GM19043 (cell line): ENCODE measurements at regions not wholly inside any gene's neighbourhood (a gene's known extent, or its start where the extent isn't known, plus 50 kb on each side); places are given as distances from the start of the nearest gene placed in this dataset.

Source experiments
- ATAC-seq: cut with Tn5 transposase; IDR thresholded peaks from one replicate; pipeline ENCODE4 v1.9.1; 2021; ENCODE audit warnings: low read depth; ENCODE audit not compliant: unreplicated experiment

DNA sequence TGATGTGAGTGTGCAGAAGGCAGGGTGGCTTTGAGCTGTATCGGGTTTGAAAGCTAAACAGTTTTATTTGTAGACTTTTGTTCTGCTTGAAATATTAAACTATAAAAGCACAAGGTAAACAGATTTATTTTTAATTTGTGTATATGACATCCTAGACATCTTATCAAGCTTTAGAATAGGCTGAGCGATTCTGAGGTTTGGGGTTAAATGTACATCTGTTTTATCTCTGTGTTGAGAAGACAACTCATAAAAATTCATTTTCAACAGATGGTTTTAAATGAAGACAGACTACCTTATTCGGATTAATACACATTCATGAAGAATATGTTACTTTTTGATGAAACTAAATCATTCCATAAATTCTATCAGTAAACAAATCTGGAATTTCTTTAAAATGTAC, 368.8 kb downstream of the RPRM start:
- no peak for ATAC-seq

DNA sequence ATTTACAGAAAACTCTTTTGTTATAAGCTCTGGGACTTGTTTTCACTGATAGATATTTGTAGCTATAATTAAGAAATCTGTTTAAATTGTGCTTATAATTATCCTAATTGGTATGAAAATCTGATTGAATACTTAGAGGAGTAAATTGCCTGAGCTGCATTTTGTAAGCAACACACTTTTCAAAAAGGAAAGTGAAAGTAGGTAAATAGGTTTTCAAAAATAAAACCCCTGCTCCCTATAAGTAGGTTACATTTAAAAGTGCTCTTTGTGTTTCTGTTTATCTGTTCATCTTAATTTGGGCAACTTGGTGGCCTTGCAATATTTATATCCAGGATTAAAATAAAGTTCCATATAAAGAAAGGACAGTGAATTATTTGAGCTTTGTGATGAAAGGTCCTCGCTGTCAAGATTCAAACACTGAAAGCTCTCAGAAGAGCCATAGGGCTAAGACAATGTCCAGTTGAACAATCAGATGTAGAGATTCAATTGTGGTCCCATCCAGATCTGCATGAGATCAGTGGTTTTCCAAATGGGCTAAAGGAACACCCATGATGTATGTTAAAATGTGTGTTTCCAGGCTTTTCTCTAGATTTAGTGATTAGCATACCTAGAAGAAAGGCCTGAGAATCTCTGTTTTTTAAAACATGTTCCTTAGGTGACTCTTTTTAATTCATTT, 371.6 kb downstream of the RPRM start:
- no peak for ATAC-seq

DNA sequence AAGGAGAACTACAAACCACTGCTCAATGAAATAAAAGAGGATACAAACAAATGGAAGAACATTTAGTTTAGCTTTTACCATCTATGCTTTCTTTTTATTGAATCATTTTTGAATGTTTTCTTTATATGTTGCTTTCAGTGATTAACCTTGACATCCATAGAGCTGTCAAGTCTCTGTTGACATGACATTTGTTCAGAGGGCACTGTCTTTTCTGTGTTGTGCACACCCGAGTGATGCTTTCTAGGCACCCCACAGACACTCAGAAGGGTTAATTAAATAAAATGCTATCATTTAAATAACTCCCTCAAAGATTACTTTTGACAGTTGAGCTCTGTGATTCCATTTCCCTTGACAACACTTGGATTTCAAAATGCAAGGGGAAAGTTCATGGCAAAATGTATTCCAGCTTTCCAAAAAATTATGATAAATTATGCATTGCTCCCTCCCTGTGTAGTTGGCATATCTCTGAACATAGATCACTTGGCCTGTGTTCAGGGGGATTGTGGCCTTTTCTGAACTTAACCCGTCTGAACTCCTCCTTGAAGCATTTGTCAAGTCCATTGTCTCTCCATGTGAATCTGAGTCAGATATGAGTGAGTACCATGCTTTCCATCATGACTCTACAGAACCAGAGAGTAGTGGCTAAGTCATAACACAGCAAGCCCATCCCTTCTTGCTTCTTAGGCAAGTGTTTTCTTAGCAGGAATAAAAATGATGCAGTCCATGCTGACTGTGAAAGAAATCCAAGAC, 372.6 kb downstream of the RPRM start:
- ATAC-seq, result no peak

DNA sequence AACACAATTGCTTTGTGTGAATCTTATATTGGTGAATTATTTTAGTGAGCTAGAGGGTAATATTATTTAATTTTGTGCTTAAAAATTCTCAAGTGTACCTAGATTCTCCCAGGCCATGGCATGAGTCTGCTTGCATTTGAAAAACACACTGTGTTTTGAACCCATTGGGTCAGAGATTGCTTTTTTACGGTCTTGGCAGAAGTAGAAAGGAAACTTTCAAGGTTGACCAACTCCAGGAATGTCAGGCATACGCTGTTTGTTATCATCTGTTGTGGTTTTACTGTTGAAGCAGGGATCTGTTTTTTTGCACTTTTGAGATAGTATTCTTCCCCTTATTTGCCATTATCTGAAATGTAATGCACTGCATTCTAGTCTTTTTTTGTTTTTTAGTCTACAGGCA, 377.4 kb downstream of the RPRM start:
- no peak for ATAC-seq

DNA sequence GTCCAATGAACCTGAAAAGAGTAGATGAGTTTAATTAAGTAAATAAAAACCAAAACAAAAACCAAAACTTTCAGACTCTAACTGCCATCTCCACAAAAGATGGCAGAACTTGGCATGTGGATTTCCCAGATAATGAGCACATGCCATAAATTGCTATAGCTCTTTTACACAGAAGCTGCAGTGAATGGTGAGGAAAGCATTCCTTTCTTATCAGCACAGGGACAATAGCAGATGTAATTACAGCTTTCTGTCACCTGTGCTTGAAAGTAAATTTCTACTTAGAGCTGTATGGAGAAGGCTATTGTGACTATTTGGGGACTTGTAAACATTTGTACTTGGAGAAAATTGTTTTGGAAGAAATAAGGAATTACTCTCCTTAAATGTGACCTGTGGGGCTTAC, 378.4 kb downstream of the RPRM start:
- ATAC-seq, result no peak

DNA sequence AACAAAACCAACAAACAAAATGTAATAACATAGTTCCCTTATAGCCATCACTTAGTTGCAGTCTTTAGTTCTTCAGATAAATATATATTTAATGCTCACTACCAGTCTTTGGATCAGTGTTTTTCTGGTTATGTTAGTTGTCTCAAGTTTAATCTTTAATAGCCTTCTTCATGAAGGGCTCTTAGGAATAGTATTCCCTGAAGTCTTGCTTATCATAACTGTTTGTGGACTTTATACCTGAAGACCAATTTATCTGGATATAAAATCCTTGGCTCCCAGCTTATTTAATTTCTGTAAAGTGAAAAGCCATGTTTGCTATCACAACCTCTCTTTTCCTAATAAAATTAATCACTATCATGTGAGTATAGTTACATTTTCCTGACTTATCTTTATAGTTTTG, 379.7 kb downstream of the ARL6IP6 start:
- no peak for ATAC-seq

DNA sequence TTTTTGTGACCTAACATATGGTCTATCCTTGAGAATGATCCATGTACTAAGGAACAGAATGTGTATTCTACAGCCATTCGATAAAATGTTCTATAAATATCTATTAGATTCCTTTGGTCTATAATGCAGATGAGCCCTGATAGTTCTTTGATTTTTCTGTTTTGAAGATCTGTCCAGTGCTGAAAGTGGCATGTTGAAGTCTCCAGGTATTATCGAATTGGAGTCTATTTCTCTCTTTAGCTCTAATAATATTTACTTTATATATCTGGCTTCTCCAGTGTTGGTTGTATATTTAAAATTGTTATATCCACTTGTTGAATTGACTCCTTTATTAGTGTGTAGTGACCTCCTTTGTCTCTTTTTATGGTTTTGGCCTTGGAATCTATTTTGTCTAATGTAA, 377.9 kb downstream of the ARL6IP6 start:
- no peak for ATAC-seq

DNA sequence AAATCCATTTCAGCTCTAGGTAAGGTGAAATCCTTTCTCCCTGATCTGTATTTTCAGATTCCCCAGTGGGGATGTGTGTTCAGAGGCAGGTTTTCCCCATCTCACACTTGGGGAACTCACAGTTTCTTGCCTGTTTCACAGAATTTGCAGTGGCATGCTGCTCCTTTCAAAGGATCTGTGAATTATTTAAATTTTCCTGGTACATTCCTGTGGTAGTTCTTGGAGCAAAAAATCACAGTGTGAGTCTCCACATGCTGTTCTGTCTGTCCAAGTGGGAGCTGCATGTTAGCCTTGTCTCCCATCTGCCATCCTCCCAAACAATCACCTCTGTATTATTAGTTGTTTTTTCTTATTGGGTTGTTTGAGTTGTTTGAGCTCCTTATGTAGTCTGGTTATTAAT, 372.9 kb downstream of the ARL6IP6 start:
- no peak for ATAC-seq

DNA sequence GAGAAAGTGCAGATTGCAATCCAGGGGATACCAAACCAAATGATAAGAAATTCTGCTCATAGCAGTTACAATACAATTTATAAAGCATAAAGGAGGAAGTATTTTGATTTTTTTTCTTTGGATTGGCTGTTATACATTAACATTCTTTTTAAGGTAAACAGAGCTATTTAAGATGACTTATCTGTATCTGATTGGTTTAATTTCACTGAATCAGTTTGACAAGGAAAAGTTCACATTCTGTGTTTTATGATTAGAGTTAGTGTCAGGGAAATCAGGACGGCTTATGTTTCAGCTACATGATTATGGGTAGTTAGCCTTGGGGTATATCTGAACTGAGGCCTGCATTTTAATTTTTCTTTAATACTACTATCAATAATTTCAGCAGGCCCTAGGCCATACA, 360.9 kb downstream of the ARL6IP6 start:
- no peak for ATAC-seq

DNA sequence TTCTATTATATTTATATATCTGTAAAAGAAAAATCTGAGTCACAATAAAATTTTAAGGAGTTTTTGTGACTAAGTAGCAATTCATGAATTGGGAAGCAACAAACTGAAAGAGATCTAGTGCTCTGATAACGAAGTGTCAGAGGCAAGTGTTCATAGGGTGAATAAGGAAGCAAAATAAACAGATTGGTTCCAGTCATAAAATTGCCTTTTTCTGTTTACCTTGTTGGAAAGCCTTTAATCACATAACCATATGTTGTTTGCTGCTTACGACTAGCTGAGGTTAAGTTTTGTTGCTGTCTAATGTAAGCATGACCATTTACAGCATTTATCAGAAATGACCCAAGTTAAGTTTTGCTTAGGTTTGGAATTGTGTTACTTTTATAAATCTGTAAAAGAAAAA, 358.9 kb downstream of the ARL6IP6 start:
- no peak for ATAC-seq

DNA sequence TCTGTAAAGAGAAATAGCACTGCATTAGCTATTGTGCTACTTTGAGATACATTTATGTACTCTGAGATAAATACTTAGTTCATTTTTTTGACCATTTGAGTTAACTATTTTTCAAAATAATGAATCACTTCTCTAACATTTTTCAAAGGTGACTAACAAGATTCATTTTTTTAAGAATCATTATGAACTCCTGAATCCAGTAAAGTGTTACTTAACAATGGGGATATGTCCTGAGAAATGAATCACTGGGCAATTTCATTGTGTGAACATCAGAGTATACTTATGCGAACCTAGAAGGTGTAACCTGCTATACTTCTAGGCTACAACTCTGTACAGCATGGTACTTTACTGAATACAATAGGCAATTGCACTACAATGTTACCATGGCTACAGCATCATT, 355.8 kb downstream of the ARL6IP6 start:
- no peak for ATAC-seq

DNA sequence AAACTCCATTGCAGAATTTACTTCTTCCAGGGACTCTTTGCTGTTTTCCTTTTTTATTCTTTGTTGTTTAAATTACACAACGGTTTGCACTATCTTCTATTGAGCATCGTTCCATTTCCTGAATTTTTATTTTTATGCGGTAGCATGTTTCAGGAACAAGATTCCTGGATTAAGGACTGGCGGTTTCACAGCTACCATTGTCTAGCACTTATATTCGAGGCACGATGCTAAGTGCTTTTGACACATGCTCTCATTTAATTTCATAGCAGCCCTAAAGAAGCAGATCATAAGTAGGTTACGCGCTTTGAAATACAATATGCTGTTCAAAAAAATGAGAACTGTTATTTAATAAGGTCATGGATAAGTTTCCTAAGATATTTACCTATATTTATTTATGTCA, 354.4 kb downstream of the ARL6IP6 start:
- no peak for ATAC-seq

DNA sequence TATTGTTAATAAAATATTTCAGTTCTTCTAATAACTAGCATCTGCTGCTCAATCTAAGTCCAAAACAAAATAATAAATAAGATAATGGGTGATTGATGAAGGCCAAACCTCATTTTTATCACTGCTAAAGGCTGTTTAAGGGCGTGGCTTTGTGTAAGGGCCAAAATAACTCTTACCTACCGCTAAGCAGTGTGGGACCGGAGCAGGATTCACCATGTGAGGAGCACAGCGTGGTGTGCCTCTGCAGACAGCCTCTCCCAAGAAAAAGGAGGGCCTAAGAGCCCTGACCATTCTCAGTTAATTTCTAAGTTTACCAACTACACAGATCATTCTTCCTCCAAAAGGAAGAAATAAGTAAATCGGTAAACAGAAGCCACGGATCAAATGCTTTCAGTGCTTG, 353.7 kb downstream of the ARL6IP6 start:
- no peak for ATAC-seq

DNA sequence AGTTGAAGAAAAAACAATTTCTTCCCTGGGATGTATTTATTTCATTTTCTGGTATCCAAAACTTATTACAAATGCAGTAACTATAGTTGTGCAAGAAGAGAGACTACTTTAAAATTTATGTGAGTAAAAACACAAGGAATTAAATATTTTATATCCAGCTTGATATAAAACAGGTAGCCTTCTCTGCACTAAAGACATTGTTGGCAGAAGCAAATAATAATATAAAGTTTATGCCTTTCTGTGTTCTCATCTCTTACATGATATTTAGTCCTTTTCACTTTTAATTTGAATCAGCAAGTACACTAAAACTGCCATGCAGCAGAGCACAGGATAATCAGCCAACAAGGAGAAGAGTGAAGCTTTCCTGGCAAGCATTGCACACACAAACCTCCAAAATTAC, 352.7 kb downstream of the ARL6IP6 start:
- no peak for ATAC-seq

DNA sequence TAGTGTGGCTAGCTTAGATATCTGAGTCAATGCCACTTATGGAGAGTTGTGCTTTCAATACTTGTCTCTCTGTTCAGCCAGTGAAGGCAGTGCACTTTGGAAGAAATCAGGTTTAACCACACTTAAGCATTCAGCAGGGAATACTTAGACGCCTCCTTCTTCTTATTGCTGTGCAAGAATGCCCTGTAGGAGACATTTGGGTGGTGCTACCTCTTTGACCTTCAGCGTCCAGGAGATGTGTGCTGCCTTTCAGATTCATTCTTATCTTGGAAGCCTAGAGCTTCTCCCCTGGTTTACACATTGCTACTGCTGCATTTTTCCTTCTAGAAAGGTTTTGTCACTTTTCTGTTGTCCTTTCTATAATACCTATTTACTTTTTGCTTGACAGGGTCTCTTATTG, 350.5 kb downstream of the ARL6IP6 start:
- no peak for ATAC-seq

DNA sequence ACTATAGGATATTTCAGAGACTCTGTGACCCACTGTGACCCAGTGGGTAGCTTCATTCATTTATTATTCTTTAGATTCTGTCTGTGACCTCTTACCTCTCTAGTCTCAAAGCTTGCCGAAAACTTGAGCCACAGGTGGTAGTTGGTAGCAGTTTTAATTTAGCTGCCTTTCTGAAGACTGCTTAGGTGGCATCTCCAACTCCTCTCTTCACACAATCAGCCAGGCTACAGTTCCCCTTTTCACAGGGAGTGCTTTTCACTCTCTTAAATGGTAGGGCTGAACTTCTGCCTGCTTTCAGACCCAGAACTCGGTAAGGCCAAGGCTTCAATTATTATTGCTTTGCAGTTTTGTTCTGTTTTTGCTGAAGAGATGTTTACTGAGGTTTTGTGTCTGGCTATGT, 349.6 kb downstream of the ARL6IP6 start:
- no peak for ATAC-seq

DNA sequence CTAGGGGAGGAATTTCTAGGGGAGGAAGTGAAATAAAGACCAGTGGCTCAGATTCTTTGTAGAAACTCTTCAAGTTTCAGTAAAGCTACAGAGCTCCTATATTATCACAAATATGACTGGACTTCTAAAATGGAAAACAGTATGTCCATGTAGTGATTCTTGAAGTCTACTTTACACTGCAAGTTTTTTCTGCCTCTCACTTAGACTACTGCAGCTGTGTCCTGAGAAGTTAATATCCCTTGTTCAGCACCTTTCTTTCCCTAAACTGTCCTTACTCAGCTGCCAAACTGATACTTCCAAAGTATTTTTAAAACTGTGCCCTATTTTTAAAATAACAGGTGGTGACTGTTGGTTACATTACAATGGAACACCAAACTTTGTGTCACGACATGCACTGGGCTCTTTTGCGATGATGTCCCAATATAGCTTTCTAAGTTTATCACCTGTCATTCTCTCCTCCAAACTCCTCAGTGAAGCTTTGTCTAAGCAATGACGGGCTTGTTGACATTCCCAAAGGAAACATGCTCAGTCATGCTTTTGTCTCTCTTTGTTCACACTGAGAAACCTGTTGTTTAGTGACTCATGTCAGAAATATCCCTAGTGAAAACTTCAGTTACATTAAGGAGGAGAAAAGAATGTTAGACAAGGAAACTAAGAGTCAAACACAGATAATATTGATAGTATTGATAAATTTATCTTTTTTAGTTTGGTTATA, 341.1 kb downstream of the ARL6IP6 start:
- ATAC-seq, result no peak

DNA sequence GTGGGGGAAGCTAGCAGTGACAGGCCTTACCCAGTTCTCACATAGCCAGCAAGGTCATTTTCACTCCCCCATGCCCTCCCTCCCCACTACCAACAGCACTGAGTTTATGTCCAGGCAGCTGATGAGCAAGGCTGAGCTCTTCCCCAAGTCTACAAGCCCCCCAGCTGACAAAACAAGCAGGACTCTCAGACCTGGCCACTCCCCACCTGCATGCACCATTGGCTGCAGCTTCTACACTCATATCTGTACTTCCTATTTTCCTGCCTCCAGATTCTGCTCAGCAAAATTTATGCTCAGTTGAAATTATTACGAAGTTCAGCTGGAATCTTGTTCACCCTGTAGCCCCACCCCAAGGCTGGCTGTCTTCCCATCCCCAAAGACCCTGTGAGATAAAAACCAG, 339.3 kb downstream of the ARL6IP6 start:
- no peak for ATAC-seq

DNA sequence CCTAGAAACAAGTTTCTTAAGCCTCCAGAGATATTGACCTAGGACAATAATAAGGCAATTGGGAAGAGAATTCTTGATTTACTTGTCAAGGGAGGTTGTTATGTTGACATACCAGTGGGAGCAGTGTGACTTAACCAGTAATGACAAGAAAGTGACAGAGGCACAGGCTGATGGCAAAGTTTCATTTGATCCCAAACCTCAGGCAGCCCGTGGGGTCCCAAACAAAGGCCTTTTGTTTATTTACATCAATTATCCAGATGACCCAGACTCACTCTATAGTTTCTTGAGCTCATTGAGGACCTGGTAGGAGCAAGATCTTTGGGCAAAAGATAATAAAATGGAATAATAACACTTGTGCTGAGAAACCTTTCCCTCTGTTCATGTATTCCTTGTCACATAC, 336.8 kb downstream of the ARL6IP6 start:
- ATAC-seq, result no peak

DNA sequence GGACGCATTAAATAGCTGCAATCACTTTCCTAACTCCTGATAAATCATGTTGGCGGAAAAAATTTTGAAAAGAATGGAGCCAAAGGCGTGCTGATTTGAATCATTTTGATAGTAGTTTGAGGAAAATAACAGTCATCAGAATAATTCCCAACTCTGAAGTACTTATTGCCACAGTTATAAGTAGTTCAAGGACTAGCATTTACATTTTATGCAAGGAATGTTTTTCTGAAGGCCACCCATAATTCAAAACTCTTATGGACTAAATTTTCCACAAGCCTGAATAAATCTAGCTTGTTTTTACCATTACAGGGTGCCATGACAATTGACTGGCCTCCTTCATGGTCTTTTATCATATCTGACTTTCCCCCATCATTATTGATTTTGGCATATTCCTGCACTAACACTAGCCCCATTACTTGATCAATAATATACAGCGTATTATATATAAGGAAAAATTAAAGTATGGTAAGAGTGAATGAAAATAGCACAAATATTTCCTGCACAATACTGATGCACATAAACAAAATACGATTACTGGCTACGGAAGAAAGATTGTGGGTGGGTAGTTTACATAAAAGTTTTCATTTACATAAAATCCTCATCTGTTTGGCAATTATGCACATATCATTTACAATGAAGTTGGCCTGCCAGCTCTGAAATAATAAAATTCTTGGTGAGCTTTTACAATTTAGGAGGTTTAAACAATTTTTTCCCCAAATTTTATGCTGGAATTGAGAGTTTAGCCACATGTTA, 334.6 kb downstream of the ARL6IP6 start:
- no peak for ATAC-seq

DNA sequence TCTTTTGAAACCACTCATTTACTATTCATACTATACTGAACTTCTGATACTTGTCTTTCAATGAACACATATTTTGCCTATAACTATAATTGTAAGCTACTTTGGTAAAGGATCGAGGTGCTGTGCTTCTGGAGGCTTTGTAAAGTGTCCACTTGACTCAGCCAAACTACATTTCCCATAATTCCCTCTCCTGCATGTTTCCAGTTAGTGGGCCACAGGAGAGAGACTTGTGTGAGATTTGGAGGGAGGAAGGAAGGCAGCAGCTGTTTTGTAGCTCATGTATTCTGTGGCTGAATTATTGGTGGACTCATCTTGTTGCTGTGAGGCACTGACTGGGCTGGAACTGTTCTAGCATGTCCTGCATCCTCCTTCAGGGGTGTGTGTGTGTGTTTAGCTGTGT, 328.8 kb downstream of the ARL6IP6 start:
- no peak for ATAC-seq
